ENCODE measurements at regions not wholly inside any gene's neighbourhood (a gene's known extent, or its start where the extent isn't known, plus 50 kb on each side); places are given as distances from the start of the nearest gene placed in this dataset.

DNA sequence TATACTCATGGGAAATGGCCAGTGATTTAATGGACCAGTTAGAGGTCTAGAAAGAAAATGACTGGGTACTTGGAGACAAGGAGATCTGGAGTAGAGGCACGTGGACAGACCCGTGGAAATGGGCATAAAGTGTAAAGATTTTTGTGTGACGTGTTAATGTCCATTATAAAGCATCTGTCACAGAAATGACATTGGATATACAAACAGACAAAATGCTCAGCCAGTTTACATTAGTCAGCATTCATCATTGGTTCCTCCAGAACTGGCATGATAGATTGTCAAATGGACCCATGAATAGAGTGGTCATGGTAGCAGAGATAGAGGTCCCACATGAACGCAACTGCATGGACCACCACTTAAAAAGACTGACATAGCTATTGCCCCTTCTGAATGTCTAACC is 144.1 kb upstream of the GALNT15 start:
- Histone ChIP-seq H3K27me3 (replicated peaks in 1 of 2; ENCODE audit: control insufficient read depth in 2 of 2, insufficient read depth in 2 of 2, low read length in 1 of 2) (no peaks in the 10 kb centered on the region; a peak in 2 of 4 replicates), H3K4me3 (no peak overlapping the region), H3K9ac (ENCODE audit: control insufficient read depth, insufficient read depth, low read length) (no peak overlapping the region), H3K4me2 (ENCODE audit: control insufficient read depth, insufficient read depth) (no peak overlapping the region), H2AFZ (ENCODE audit: control insufficient read depth, low read depth, low read length) (no peak overlapping the region), H3K79me2 (ENCODE audit: control insufficient read depth, insufficient read depth, low read length) (no peaks in the 10 kb centered on the region), H3K9me3 (replicated peaks; ENCODE audit: control insufficient read depth, insufficient read depth, low read length) (no peaks in the 10 kb centered on the region), H4K20me1 (ENCODE audit: control insufficient read depth, insufficient read depth) (no peaks in the 10 kb centered on the region), H3K36me3 (ENCODE audit: control insufficient read depth in 2 of 2, insufficient read depth in 2 of 2, low read length in 1 of 2) (no peaks in the 10 kb centered on the region), H3K27ac (ENCODE audit: control insufficient read depth, insufficient read depth) (no peak overlapping the region), H3K4me1 (ENCODE audit: control insufficient read depth, insufficient read depth, low read length) (no peaks in the 10 kb centered on the region)
- ATAC-seq (no peak), FAIRE-seq (no peak), DNase-seq (ENCODE audit: low read depth, low spot score) (no peak)
- RAD21 ChIA-PET (ENCODE audit: unreplicated experiment), result no interaction called here
- SMC1A ChIA-PET (ENCODE audit: uncharacterized antibody, unreplicated experiment), result interaction anchor here (0.7 kb wide), 1 partner anchor 10 kb away, joined by 3 read pairs; no protein-coding TSS in a partner anchor
- in situ Hi-C loops (cut with MboI) (no loop called here), intact Hi-C loops (cut with micrococcal nuclease; ENCODE audit: unreplicated experiment) (no loop called here)
- CTCF ChIA-PET, result no interaction called here
- no TSS peak for BruUV-seq (replicated peaks)
- WGBS (ENCODE audit: insufficient coverage, insufficient replicate concordance, low lambda C conversion rate, missing lambda C conversion rate), result 28% methylated on average over 4 of the region's 4 CpGs
- TF ChIP-seq, protein P1, sequence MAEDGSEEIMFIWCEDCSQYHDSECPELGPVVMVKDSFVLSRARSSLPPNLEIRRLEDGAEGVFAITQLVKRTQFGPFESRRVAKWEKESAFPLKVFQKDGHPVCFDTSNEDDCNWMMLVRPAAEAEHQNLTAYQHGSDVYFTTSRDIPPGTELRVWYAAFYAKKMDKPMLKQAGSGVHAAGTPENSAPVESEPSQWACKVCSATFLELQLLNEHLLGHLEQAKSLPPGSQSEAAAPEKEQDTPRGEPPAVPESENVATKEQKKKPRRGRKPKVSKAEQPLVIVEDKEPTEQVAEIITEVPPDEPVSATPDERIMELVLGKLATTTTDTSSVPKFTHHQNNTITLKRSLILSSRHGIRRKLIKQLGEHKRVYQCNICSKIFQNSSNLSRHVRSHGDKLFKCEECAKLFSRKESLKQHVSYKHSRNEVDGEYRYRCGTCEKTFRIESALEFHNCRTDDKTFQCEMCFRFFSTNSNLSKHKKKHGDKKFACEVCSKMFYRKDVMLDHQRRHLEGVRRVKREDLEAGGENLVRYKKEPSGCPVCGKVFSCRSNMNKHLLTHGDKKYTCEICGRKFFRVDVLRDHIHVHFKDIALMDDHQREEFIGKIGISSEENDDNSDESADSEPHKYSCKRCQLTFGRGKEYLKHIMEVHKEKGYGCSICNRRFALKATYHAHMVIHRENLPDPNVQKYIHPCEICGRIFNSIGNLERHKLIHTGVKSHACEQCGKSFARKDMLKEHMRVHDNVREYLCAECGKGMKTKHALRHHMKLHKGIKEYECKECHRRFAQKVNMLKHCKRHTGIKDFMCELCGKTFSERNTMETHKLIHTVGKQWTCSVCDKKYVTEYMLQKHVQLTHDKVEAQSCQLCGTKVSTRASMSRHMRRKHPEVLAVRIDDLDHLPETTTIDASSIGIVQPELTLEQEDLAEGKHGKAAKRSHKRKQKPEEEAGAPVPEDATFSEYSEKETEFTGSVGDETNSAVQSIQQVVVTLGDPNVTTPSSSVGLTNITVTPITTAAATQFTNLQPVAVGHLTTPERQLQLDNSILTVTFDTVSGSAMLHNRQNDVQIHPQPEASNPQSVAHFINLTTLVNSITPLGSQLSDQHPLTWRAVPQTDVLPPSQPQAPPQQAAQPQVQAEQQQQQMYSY (CRISPR knock-in tag; IDR thresholded peaks at IDR 0.05), result no peak
- no peak for TF ChIP-seq ZNF274 (IDR thresholded peaks at IDR 0.05; ENCODE audit: insufficient read depth, insufficient read length)
- no peak for TF ChIP-seq SMARCA5 (IDR thresholded peaks at IDR 0.05)
- TF ChIP-seq, protein P2, sequence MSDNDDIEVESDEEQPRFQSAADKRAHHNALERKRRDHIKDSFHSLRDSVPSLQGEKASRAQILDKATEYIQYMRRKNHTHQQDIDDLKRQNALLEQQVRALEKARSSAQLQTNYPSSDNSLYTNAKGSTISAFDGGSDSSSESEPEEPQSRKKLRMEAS (IDR thresholded peaks at IDR 0.05; ENCODE audit: low read depth, low read length), result no peak
- no peak for TF ChIP-seq CHD4 (IDR thresholded peaks at IDR 0.05)
- no peak for TF ChIP-seq GATAD2B (conservative IDR thresholded peaks at IDR 0.05; ENCODE audit: low read depth)
- no peak for TF ChIP-seq BRCA1 (IDR thresholded peaks at IDR 0.05; ENCODE audit: low read depth, low read length)
- POLR2A ChIA-PET, result no interaction called here

Data from GM12878 (cell line).